Loucy (cell line): ENCODE measurements at regions not wholly inside any gene's neighbourhood (a gene's known extent, or its start where the extent isn't known, plus 50 kb on each side); places are given as distances from the start of the nearest gene placed in this dataset.

ENCODE experiments used
- EZH2phosphoT487 ChIP-seq: fragments of 200-600 bp; IDR thresholded peaks from 2 replicates; pipeline ENCODE4 v1.6.1; 2018; ENCODE audit warnings: antibody characterized with exemption, mild to moderate bottlenecking, moderate library complexity, borderline replicate concordance
- TF ChIP-seq, protein P1 (sequence below): fragments of 200-600 bp; sonication (generic); conservative IDR thresholded peaks from 2 replicates; pipeline ENCODE4 v1.5.1; 2014; ENCODE audit warnings: mild to moderate bottlenecking, antibody characterized with exemption, low read length

- TF ChIP-seq, protein P1, sequence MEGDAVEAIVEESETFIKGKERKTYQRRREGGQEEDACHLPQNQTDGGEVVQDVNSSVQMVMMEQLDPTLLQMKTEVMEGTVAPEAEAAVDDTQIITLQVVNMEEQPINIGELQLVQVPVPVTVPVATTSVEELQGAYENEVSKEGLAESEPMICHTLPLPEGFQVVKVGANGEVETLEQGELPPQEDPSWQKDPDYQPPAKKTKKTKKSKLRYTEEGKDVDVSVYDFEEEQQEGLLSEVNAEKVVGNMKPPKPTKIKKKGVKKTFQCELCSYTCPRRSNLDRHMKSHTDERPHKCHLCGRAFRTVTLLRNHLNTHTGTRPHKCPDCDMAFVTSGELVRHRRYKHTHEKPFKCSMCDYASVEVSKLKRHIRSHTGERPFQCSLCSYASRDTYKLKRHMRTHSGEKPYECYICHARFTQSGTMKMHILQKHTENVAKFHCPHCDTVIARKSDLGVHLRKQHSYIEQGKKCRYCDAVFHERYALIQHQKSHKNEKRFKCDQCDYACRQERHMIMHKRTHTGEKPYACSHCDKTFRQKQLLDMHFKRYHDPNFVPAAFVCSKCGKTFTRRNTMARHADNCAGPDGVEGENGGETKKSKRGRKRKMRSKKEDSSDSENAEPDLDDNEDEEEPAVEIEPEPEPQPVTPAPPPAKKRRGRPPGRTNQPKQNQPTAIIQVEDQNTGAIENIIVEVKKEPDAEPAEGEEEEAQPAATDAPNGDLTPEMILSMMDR: no peak
- TF ChIP-seq EZH2phosphoT487: no peak
These were observed 141.3 kb upstream of the SLC35G4 start for GRCh38 chr18:11468120-11468519.
